Loucy (cell line): ENCODE measurements at regions not wholly inside any gene's neighbourhood (a gene's known extent, or its start where the extent isn't known, plus 50 kb on each side); places are given as distances from the start of the nearest gene placed in this dataset.

Experiments used
- EZH2phosphoT487 ChIP-seq: fragments of 200-600 bp; IDR thresholded peaks from 2 replicates; pipeline ENCODE4 v1.6.1; 2018; ENCODE audit warnings: antibody characterized with exemption, mild to moderate bottlenecking, moderate library complexity, borderline replicate concordance
- TF ChIP-seq, protein P1 (sequence below): fragments of 200-600 bp; sonication (generic); conservative IDR thresholded peaks from 2 replicates; pipeline ENCODE4 v1.5.1; 2014; ENCODE audit warnings: mild to moderate bottlenecking, antibody characterized with exemption, low read length

DNA sequence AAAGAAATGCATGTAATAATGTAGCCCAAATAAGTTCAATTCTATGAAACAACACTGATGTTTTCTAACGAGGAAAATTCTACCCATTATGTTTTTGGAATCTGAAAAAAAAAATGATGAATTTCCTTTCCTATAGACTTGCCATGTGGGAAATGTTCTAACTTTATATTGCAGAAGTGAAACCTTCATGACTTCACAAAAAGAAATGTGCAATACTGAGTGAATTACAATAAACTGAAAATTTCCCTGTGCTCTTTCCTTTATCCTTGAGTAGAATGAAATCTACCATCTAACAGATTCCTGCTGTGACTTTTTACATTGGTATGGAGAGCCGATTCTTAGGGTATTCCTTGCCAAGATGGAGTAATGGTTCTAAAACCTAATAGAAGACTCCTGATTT lies 1622.5 kb downstream of the MAT2B start:
- TF ChIP-seq, protein P1, sequence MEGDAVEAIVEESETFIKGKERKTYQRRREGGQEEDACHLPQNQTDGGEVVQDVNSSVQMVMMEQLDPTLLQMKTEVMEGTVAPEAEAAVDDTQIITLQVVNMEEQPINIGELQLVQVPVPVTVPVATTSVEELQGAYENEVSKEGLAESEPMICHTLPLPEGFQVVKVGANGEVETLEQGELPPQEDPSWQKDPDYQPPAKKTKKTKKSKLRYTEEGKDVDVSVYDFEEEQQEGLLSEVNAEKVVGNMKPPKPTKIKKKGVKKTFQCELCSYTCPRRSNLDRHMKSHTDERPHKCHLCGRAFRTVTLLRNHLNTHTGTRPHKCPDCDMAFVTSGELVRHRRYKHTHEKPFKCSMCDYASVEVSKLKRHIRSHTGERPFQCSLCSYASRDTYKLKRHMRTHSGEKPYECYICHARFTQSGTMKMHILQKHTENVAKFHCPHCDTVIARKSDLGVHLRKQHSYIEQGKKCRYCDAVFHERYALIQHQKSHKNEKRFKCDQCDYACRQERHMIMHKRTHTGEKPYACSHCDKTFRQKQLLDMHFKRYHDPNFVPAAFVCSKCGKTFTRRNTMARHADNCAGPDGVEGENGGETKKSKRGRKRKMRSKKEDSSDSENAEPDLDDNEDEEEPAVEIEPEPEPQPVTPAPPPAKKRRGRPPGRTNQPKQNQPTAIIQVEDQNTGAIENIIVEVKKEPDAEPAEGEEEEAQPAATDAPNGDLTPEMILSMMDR: no peak
- no peak for TF ChIP-seq EZH2phosphoT487
